ENCODE measurements at regions not wholly inside any gene's neighbourhood (a gene's known extent, or its start where the extent isn't known, plus 50 kb on each side); places are given as distances from the start of the nearest gene placed in this dataset.
"Not testable (repeated sequence)": the region's sequence is repeated elsewhere in the genome, so short reads cannot be mapped to it uniquely, and the experiment has no call there.

- DNase-seq (ENCODE audit: low read depth) = not testable (repeated sequence)
Measured at GRCh38 chr7:78862-79261, 113.5 kb upstream of the FAM20C start.

GRCh38 chr7:79400-80055 lies 112.8 kb upstream of the FAM20C start:
- H3K4me3 ChIP-seq (ENCODE audit: low read depth, low read length); DNase-seq (ENCODE audit: low read depth): not testable (repeated sequence)

More at GRCh38 chr7:78862-79261, 113.5 kb upstream of the FAM20C start:
- not testable (repeated sequence) for H3K4me3 ChIP-seq (ENCODE audit: low read depth, low read length)

GRCh38 chr7:80259-81067 lies 111.9 kb upstream of the FAM20C start:
- H3K4me3 ChIP-seq (ENCODE audit: low read depth, low read length) = no peak overlapping the region
- TF ChIP-seq CTCF (conservative IDR thresholded peaks at IDR 0.05; ENCODE audit: low read depth, low read length) = no peak
- DNase-seq (ENCODE audit: low read depth) = no peak

GRCh38 chr7:81068-81925 lies 111.1 kb upstream of the FAM20C start:
- DNase-seq (ENCODE audit: low read depth) = no peak

GRCh38 chr7:81926-82756 lies 110.2 kb upstream of the FAM20C start:
- no peak overlapping the region for H3K4me3 ChIP-seq (ENCODE audit: low read depth, low read length)
- no peak for DNase-seq (ENCODE audit: low read depth)
- TF ChIP-seq CTCF (conservative IDR thresholded peaks at IDR 0.05; ENCODE audit: low read depth, low read length) = no peak

More at GRCh38 chr7:81068-81925, 111.1 kb upstream of the FAM20C start:
- no peak overlapping the region for H3K4me3 ChIP-seq (ENCODE audit: low read depth, low read length)
- TF ChIP-seq CTCF (conservative IDR thresholded peaks at IDR 0.05; ENCODE audit: low read depth, low read length) = no peak

GRCh38 chr7:82757-83155 lies 109.6 kb upstream of the FAM20C start:
- no peak overlapping the region for H3K4me3 ChIP-seq (ENCODE audit: low read depth, low read length)
- DNase-seq (ENCODE audit: low read depth) = no peak
- TF ChIP-seq CTCF (conservative IDR thresholded peaks at IDR 0.05; ENCODE audit: low read depth, low read length) = no peak

- DNase-seq (ENCODE audit: low read depth) = no peak
- no peak overlapping the region for H3K4me3 ChIP-seq (ENCODE audit: low read depth, low read length)
- TF ChIP-seq CTCF (conservative IDR thresholded peaks at IDR 0.05; ENCODE audit: low read depth, low read length) = no peak
Measured at GRCh38 chr7:83441-83840, 108.9 kb upstream of the FAM20C start.

All from epithelial cell of proximal tubule (primary cell).